GM12872 (cell line): ENCODE measurements at regions not wholly inside any gene's neighbourhood (a gene's known extent, or its start where the extent isn't known, plus 50 kb on each side); places are given as distances from the start of the nearest gene placed in this dataset.

ENCODE experiments used
- CTCF ChIP-seq: IDR thresholded peaks from 3 replicates; pipeline ENCODE4 v1.5.1; 2011; ENCODE audit warnings: low read depth, mild to moderate bottlenecking, low read length, moderate library complexity; ENCODE audit not compliant: insufficient read depth

GRCh38 chr4:141311246-141312204 lies 90.8 kb downstream of the ZNF330 start:
- TF ChIP-seq CTCF: no peak

- no peak for TF ChIP-seq CTCF
Observed at GRCh38 chr4:141314627-141315026, 93.9 kb downstream of the ZNF330 start.

- no peak for TF ChIP-seq CTCF
Observed at GRCh38 chr4:141328560-141329173, 108.0 kb downstream of the ZNF330 start.

GRCh38 chr4:141329174-141329569 lies 108.5 kb downstream of the ZNF330 start:
- TF ChIP-seq CTCF: no peak

- TF ChIP-seq CTCF: no peak
Observed at GRCh38 chr4:141330616-141331015, 109.9 kb downstream of the ZNF330 start.

GRCh38 chr4:141331534-141332358 lies 111.1 kb downstream of the ZNF330 start:
- no peak for TF ChIP-seq CTCF

- TF ChIP-seq CTCF: no peak
Observed at GRCh38 chr4:141335166-141335565, 114.5 kb downstream of the ZNF330 start.
